ENCODE measurements at regions not wholly inside any gene's neighbourhood (a gene's known extent, or its start where the extent isn't known, plus 50 kb on each side); places are given as distances from the start of the nearest gene placed in this dataset.

- TF ChIP-seq POLR2A (IDR thresholded peaks at IDR 0.05) = no peak
- no peak for TF ChIP-seq CTCF (IDR thresholded peaks at IDR 0.05)
Measured at GRCh38 chr16:48102083-48103008, 53.4 kb downstream of the ABCC12 start.
